ENCODE measurements at regions not wholly inside any gene's neighbourhood (a gene's known extent, or its start where the extent isn't known, plus 50 kb on each side); places are given as distances from the start of the nearest gene placed in this dataset.

GRCh38 chr2:176997792-176998169 lies 214.8 kb upstream of the HNRNPA3 start:
- TF ChIP-seq POLR2A (IDR thresholded peaks at IDR 0.05; ENCODE audit: low read depth, low read length) (no peak), POLR2AphosphoS5 (IDR thresholded peaks at IDR 0.05; ENCODE audit: low read depth, low read length) (no peak), TAF1 (IDR thresholded peaks at IDR 0.05; ENCODE audit: low read depth, low read length) (no peak), SPI1 (IDR thresholded peaks at IDR 0.05; ENCODE audit: low read depth, low read length) (no peak)

Data from GM12891 (cell line).